K562 (cell line): ENCODE measurements at regions not wholly inside any gene's neighbourhood (a gene's known extent, or its start where the extent isn't known, plus 50 kb on each side); places are given as distances from the start of the nearest gene placed in this dataset.

Source experiments
- ATAC-seq: fragments of 200-7000 bp; cut with Tn5 transposase; 3 replicates; pipeline ENCODE4 v1.9.1; 2020; ENCODE audit warnings: moderate library complexity
- BruUV-seq: library from RNA; stranded (reverse); fragments of 400-500 nt; replicated peaks from 2 replicates; lab custom pipeline; 2021; lab: Mats Ljungman, UMichigan
- CTCF ChIA-PET: fragments of 300-600 bp; formaldehyde crosslinking; extraction: SDS; loops from one replicate; lab custom pipeline; 2021; ENCODE audit warnings: low intra/inter-chr PET ratio; lab: Yijun Ruan, JAX
- POLR2A ChIA-PET: fragments of 300-600, 350-650 bp; sonication (Branson Sonifier 250); formaldehyde crosslinking; extraction: SDS; loops from one replicate; lab custom pipeline; 2021; ENCODE audit warnings: antibody characterized with exemption, inconsistent platforms; lab: Yijun Ruan, JAX
- DNase-seq, 4 experiments: peaks; one replicate each; pipeline versions ENCODE4 v3.0.0 to v3.0.0-alpha.2; 2011 to 2018; ENCODE audit warnings: low spot score in 3 of 4, mixed read lengths in 3 of 4; ENCODE audit errors: extremely low read depth in 1 of 4
- FAIRE-seq: peaks from 2 replicates; lab custom pipeline; 2011; peaks lifted over from hg19 to GRCh38; lab: Jason Lieb, UNC
- H2AFZ ChIP-seq: 2 replicates; pipeline ENCODE4 v1.6.0; 2011; ENCODE audit warnings: low read depth, low read length, control low read depth, inconsistent platforms
- H3K27ac ChIP-seq: fragments of 200-600 bp; 3 replicates; pipeline ENCODE4 v1.8.0; 2011; ENCODE audit warnings: low read depth, mild to moderate bottlenecking, control low read depth, inconsistent platforms, low read length, moderate library complexity, mixed read lengths; ENCODE audit errors: extremely low read depth
- H3K27me3 ChIP-seq, 2 experiments: fragments of 300-600 bp in 1 of 2; 2 replicates in 1 of 2; 3 replicates in 1 of 2; pipeline versions ENCODE4 v1.6.0 to v1.8.0; 2011; ENCODE audit warnings: inconsistent platforms in 2 of 2, low read length in 2 of 2, mild to moderate bottlenecking in 1 of 2, mixed read lengths in 1 of 2, moderate library complexity in 1 of 2; ENCODE audit not compliant: control insufficient read depth in 2 of 2, insufficient read depth in 2 of 2
- H3K36me3 ChIP-seq: fragments of 300-600 bp; 3 replicates; pipeline ENCODE4 v1.8.0; 2011; ENCODE audit warnings: mild to moderate bottlenecking, low read length, inconsistent platforms; ENCODE audit not compliant: control insufficient read depth, insufficient read depth
- H3K4me1 ChIP-seq, 2 experiments: fragments of 200-600 bp in 1 of 2; replicated peaks in 1 of 2; 2 replicates in 1 of 2; 3 replicates in 1 of 2; pipeline versions ENCODE4 v1.5.1 to v1.8.0; 2011; ENCODE audit warnings: inconsistent platforms in 2 of 2, low read length in 2 of 2, mild to moderate bottlenecking in 1 of 2, mixed read lengths in 1 of 2, moderate library complexity in 1 of 2; ENCODE audit not compliant: control insufficient read depth in 2 of 2, insufficient read depth in 2 of 2
- H3K4me2 ChIP-seq: 2 replicates; pipeline ENCODE4 v1.6.1; 2011; ENCODE audit warnings: low read length, control low read depth, inconsistent platforms, mixed read lengths; ENCODE audit not compliant: insufficient read depth
- H3K4me3 ChIP-seq: fragments of 200-600 bp; sonication (generic), shearing (Covaris generic); 2 replicates; pipeline ENCODE4 v1.5.1; 2016; ENCODE audit warnings: control low read depth, inconsistent platforms
- H3K79me2 ChIP-seq: fragments of 200-600 bp; 3 replicates; pipeline ENCODE4 v1.8.0; 2011; ENCODE audit warnings: low read length, inconsistent platforms; ENCODE audit not compliant: control insufficient read depth, insufficient read depth
- H3K9ac ChIP-seq, 2 experiments: 2 replicates each; pipeline versions ENCODE4 v1.6.0 to v1.6.1; 2011; ENCODE audit warnings: low read depth in 2 of 2, low read length in 2 of 2, control low read depth in 1 of 2, inconsistent platforms in 1 of 2, mild to moderate bottlenecking in 1 of 2, mixed read lengths in 1 of 2; ENCODE audit not compliant: insufficient read depth in 1 of 2
- H3K9me1 ChIP-seq: one replicate; pipeline ENCODE4 v1.6.0; 2011; ENCODE audit warnings: inconsistent platforms, mild to moderate bottlenecking, low read length, moderate library complexity; ENCODE audit not compliant: control insufficient read depth, insufficient read depth
- H3K9me3 ChIP-seq: replicated peaks from 2 replicates; pipeline ENCODE4 v1.5.1; 2011; ENCODE audit warnings: low read depth, low read length, inconsistent platforms; ENCODE audit not compliant: control insufficient read depth, insufficient read depth
- H4K20me1 ChIP-seq: replicated peaks from 2 replicates; pipeline ENCODE4 v1.6.1; 2011; ENCODE audit warnings: low read length, inconsistent platforms, mixed read lengths; ENCODE audit not compliant: control insufficient read depth, insufficient read depth
- BRCA1 ChIP-seq, 2 experiments: fragments of 450-650 bp in 1 of 2; sonication (generic) in 1 of 2; formaldehyde crosslinking in 1 of 2; IDR thresholded peaks; 2 replicates each; pipeline versions ENCODE4 v1.5.0 to v1.6.1; 2017 to 2020; ENCODE audit warnings: mild to moderate bottlenecking in 1 of 2, missing genetic modification reagents in 1 of 2
- BRD9 ChIP-seq: fragments of 450-650 bp; IDR thresholded peaks from 2 replicates; pipeline ENCODE4 v1.6.1; 2018; ENCODE audit warnings: low read depth; ENCODE audit not compliant: partially characterized antibody
- C11orf30 ChIP-seq: fragments of 450-650 bp; IDR thresholded peaks from 2 replicates; pipeline ENCODE4 v1.6.1; 2016; ENCODE audit warnings: low read depth, mild to moderate bottlenecking
- GABPB1 ChIP-seq: sonication (generic); formaldehyde crosslinking; IDR thresholded peaks from 2 replicates; pipeline ENCODE4 v1.8.0; 2022; ENCODE audit warnings: mild to moderate bottlenecking, missing genetic modification reagents
- RBBP5 ChIP-seq: fragments of 200-600 bp; sonication (generic); IDR thresholded peaks from 2 replicates; pipeline ENCODE4 v1.6.1; 2012; ENCODE audit warnings: borderline replicate concordance, mild to moderate bottlenecking, low read length, control low read depth, inconsistent platforms; ENCODE audit not compliant: insufficient read depth, poor library complexity, severe bottlenecking
- ZNF311 ChIP-seq: fragments of 250-450 bp; sonication (Bioruptor Pico); IDR thresholded peaks from 2 replicates; pipeline ENCODE4 v1.4.0; 2020; ENCODE audit warnings: mild to moderate bottlenecking, moderate library complexity
- WGBS: fragments of 100-300 bp; shearing (Covaris generic); methylation state at CpG from one replicate; pipeline ENCODE4 v1.1.6; 2016; ENCODE audit warnings: low coverage, mixed read lengths; ENCODE audit not compliant: insufficient coverage; ENCODE audit errors: missing lambda C conversion rate; 5-methylcytosine and 5-hydroxymethylcytosine counted together
- in situ Hi-C: fragments of 300-500 bp; cut with MboI; formaldehyde crosslinking; loops from 4 replicates; pipeline ENCODE4 v1.15.0; 2018; ENCODE audit warnings: inconsistent platforms, mixed read lengths
- intact Hi-C: fragments of 100-400 bp; cut with micrococcal nuclease; formaldehyde crosslinking; loops from 2 replicates; pipeline ENCODE4 v1.14.2; 2022
- TF ChIP-seq, protein P1 (sequence below): fragments of 450-650 bp; IDR thresholded peaks from 2 replicates; pipeline ENCODE4 v1.6.1; 2016; ENCODE audit warnings: borderline replicate concordance
- TF ChIP-seq, protein P2 (sequence below): sonication (generic); formaldehyde crosslinking; IDR thresholded peaks from 2 replicates; pipeline ENCODE4 v1.8.0; 2022; ENCODE audit warnings: missing genetic modification reagents, mild to moderate bottlenecking, borderline replicate concordance

DNA sequence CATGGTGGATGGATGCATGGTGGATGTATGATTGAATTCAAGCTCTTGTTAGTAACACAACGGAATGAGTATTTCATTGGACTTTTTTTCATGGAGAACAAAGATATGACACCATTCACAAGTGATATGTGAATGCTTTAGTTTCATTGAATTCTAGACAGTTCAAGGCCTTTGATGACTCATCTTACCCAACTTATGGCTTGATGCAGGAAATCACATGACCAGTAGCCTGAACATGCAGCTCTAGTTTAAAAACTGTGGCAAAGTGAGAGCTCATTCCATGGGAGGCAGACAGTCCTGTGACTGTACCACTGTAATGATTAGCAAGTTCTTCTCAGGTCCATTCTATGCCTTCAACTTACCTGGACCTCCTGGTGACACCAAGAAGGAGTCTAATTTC, 1239.3 kb downstream of the TYW1 start (continued):
- TF ChIP-seq, protein P1, sequence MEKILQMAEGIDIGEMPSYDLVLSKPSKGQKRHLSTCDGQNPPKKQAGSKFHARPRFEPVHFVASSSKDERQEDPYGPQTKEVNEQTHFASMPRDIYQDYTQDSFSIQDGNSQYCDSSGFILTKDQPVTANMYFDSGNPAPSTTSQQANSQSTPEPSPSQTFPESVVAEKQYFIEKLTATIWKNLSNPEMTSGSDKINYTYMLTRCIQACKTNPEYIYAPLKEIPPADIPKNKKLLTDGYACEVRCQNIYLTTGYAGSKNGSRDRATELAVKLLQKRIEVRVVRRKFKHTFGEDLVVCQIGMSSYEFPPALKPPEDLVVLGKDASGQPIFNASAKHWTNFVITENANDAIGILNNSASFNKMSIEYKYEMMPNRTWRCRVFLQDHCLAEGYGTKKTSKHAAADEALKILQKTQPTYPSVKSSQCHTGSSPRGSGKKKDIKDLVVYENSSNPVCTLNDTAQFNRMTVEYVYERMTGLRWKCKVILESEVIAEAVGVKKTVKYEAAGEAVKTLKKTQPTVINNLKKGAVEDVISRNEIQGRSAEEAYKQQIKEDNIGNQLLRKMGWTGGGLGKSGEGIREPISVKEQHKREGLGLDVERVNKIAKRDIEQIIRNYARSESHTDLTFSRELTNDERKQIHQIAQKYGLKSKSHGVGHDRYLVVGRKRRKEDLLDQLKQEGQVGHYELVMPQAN: no peak

DNA sequence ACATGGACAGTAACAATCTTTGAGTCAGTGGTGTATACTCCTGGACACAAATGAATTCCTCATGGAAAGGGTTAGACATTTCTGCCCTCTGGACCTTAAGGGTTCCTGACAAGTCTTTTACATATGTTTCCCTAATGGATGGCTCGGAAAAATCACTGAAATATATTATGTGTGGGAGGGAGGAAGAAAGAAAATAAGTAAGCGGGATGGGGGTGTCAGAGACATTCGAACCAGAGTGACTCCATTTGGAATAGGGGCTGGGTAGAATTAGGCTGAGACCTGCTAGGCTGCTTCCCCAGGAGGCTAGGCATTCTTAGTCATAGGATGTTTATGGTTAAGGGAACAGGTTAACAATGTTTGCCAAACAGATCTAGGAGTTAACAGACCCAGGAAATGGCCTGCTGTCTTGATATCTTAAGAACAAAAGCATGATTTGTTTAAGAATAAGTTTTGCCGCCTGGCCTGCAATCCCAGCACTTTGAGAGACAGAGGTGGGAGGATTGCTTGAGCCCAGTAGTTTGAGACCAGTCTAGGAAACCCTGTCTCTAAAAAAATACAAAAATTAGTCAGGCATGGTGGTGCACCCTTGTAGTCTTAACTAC, 1241.7 kb downstream of the TYW1 start:
- no peaks in the 10 kb centered on the region for H3K79me2 ChIP-seq
- intact Hi-C loops (no loop called here), in situ Hi-C loops (no loop called here)
- H3K4me1 ChIP-seq: no peaks in the 10 kb centered on the region
- TF ChIP-seq C11orf30 (no peak), RBBP5 (no peak), ZNF311 (CRISPR knock-in tag) (no peak), BRD9 (no peak), GABPB1 (CRISPR knock-in tag) (no peak), BRCA1 (IDR thresholded peaks at IDR 0.05) (no peak), BRCA1 (CRISPR knock-in tag; IDR thresholded peaks at IDR 0.05) (no peak)
- TF ChIP-seq, protein P2, sequence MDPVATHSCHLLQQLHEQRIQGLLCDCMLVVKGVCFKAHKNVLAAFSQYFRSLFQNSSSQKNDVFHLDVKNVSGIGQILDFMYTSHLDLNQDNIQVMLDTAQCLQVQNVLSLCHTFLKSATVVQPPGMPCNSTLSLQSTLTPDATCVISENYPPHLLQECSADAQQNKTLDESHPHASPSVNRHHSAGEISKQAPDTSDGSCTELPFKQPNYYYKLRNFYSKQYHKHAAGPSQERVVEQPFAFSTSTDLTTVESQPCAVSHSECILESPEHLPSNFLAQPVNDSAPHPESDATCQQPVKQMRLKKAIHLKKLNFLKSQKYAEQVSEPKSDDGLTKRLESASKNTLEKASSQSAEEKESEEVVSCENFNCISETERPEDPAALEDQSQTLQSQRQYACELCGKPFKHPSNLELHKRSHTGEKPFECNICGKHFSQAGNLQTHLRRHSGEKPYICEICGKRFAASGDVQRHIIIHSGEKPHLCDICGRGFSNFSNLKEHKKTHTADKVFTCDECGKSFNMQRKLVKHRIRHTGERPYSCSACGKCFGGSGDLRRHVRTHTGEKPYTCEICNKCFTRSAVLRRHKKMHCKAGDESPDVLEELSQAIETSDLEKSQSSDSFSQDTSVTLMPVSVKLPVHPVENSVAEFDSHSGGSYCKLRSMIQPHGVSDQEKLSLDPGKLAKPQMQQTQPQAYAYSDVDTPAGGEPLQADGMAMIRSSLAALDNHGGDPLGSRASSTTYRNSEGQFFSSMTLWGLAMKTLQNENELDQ (CRISPR knock-in tag): no peak
- H4K20me1 ChIP-seq: no peaks in the 10 kb centered on the region
- H2AFZ ChIP-seq: no peak overlapping the region
- BruUV-seq: no TSS peak
- 0% methylated on average over 4 of the region's 4 CpGs for WGBS
- no peak overlapping the region for H3K9ac ChIP-seq
- no peak for DNase-seq
- H3K36me3 ChIP-seq: no peaks in the 10 kb centered on the region
- FAIRE-seq: no peak
- ATAC-seq: no peak
- H3K9me1 ChIP-seq: no peaks in the 10 kb centered on the region
- ChIA-PET POLR2A (no interaction called here), CTCF (no interaction called here)
- H3K27me3 ChIP-seq: no peaks in the 10 kb centered on the region
- no peak overlapping the region for H3K27ac ChIP-seq
- no peaks in the 10 kb centered on the region for H3K9me3 ChIP-seq
- no peak overlapping the region for H3K4me3 ChIP-seq
- H3K4me2 ChIP-seq: no peak overlapping the region
